IMR-90 (cell line): ENCODE measurements at regions not wholly inside any gene's neighbourhood (a gene's known extent, or its start where the extent isn't known, plus 50 kb on each side); places are given as distances from the start of the nearest gene placed in this dataset.

Experiments
- ATAC-seq: fragments of 200-7000 bp; cut with Tn5 transposase; 2 replicates; pipeline ENCODE4 v1.9.1; 2020; ENCODE audit warnings: low read depth, mild to moderate bottlenecking, moderate library complexity
- BruUV-seq: library from RNA; stranded (reverse); fragments of 400-500 nt; replicated peaks from 2 replicates; lab custom pipeline; 2021; lab: Mats Ljungman, UMichigan
- CTCF ChIA-PET: fragments of 300-600 bp; formaldehyde crosslinking; extraction: SDS; loops from one replicate; lab custom pipeline; 2021; ENCODE audit warnings: antibody characterized with exemption; lab: Yijun Ruan, JAX
- POLR2A ChIA-PET: fragments of 300-600 bp; sonication (Branson Sonifier 250); formaldehyde crosslinking; loops from one replicate; lab custom pipeline; 2022; ENCODE audit warnings: antibody characterized with exemption; ENCODE audit not compliant: unreplicated experiment; lab: Charles Lee
- DNase-seq: peaks from one replicate; pipeline ENCODE4 v3.0.0; 2013
- H2AFZ ChIP-seq: replicated peaks from 2 replicates; pipeline ENCODE3; 2013; ENCODE audit warnings: low read length, mild to moderate bottlenecking; ENCODE audit not compliant: poor library complexity
- H2AK5ac ChIP-seq: 2 replicates; pipeline ENCODE4 v1.6.1; 2013; ENCODE audit warnings: low read depth, low read length, inconsistent platforms
- H2AK9ac ChIP-seq: replicated peaks from 2 replicates; pipeline ENCODE3; 2013; ENCODE audit warnings: mild to moderate bottlenecking, low read depth, low read length, moderate library complexity; ENCODE audit not compliant: poor library complexity
- H2BK120ac ChIP-seq: 2 replicates; pipeline ENCODE4 v1.6.1; 2013; ENCODE audit warnings: low read depth, low read length, inconsistent platforms
- H2BK15ac ChIP-seq: 3 replicates; pipeline ENCODE4 v1.6.1; 2013; ENCODE audit warnings: low read depth, low read length, inconsistent platforms
- H2BK20ac ChIP-seq: 2 replicates; pipeline ENCODE4 v1.6.1; 2013; ENCODE audit warnings: low read depth, mild to moderate bottlenecking, inconsistent platforms, low read length, moderate library complexity
- H2BK5ac ChIP-seq: 2 replicates; pipeline ENCODE4 v1.6.1; 2013; ENCODE audit warnings: mild to moderate bottlenecking, low read depth, low read length, inconsistent platforms; ENCODE audit not compliant: poor library complexity, severe bottlenecking
- H3K14ac ChIP-seq: replicated peaks from 2 replicates; pipeline ENCODE4 v1.6.1; 2013; ENCODE audit warnings: low read depth, low read length, inconsistent platforms
- H3K18ac ChIP-seq: 2 replicates; pipeline ENCODE4 v1.6.1; 2013; ENCODE audit warnings: low read depth, low read length, control low read depth
- H3K23ac ChIP-seq: 2 replicates; pipeline ENCODE4 v1.6.1; 2013; ENCODE audit warnings: low read depth, low read length, inconsistent platforms
- H3K27ac ChIP-seq: 2 replicates; pipeline ENCODE4 v1.5.1; 2013; ENCODE audit warnings: mild to moderate bottlenecking, control low read depth, low read length; ENCODE audit not compliant: insufficient read depth
- H3K27me3 ChIP-seq: 2 replicates; pipeline ENCODE4 v1.6.1; 2013; ENCODE audit warnings: low read length; ENCODE audit not compliant: control insufficient read depth, insufficient read depth
- H3K36me3 ChIP-seq: 2 replicates; pipeline ENCODE4 v1.6.1; 2013; ENCODE audit warnings: low read length, mixed read lengths; ENCODE audit not compliant: control insufficient read depth, insufficient read depth
- H3K4ac ChIP-seq: 2 replicates; pipeline ENCODE4 v1.6.1; 2013; ENCODE audit warnings: low read depth, low read length, inconsistent platforms
- H3K4me1 ChIP-seq: 2 replicates; pipeline ENCODE4 v1.6.1; 2013; ENCODE audit warnings: low read length, mixed read lengths; ENCODE audit not compliant: control insufficient read depth, insufficient read depth
- H3K4me2 ChIP-seq: 2 replicates; pipeline ENCODE4 v1.6.1; 2013; ENCODE audit warnings: low read depth, mild to moderate bottlenecking, control low read depth, low read length, moderate library complexity
- H3K4me3 ChIP-seq: 2 replicates; pipeline ENCODE4 v1.5.1; 2013; ENCODE audit warnings: low read depth, mild to moderate bottlenecking, control low read depth, low read length, moderate library complexity; ENCODE audit not compliant: insufficient read depth
- H3K56ac ChIP-seq: 2 replicates; pipeline ENCODE4 v1.6.1; 2013; ENCODE audit warnings: low read length, inconsistent platforms; ENCODE audit not compliant: insufficient read depth; ENCODE audit errors: extremely low read depth
- H3K79me1 ChIP-seq, 2 experiments: 2 replicates each; pipeline ENCODE4 v1.6.1; 2013; ENCODE audit warnings: low read length in 2 of 2, inconsistent platforms in 1 of 2, low read depth in 1 of 2
- H3K9ac ChIP-seq: 2 replicates; pipeline ENCODE4 v1.6.1; 2013; ENCODE audit warnings: low read depth, low read length, control low read depth
- H3K9me1 ChIP-seq: 2 replicates; pipeline ENCODE4 v1.6.1; 2013; ENCODE audit warnings: low read length, inconsistent platforms; ENCODE audit not compliant: insufficient read depth
- H3K9me3 ChIP-seq: 2 replicates; pipeline ENCODE4 v1.6.1; 2013; ENCODE audit warnings: low read length; ENCODE audit not compliant: control insufficient read depth, insufficient read depth
- H4K20me1 ChIP-seq: 2 replicates; pipeline ENCODE4 v1.6.1; 2013; ENCODE audit warnings: low read length, inconsistent platforms; ENCODE audit not compliant: insufficient read depth
- H4K5ac ChIP-seq: 2 replicates; pipeline ENCODE4 v1.6.1; 2013; ENCODE audit warnings: mild to moderate bottlenecking, low read depth, low read length, control low read depth
- H4K8ac ChIP-seq, 2 experiments: 2 replicates each; pipeline ENCODE4 v1.6.1; 2013; ENCODE audit warnings: low read depth in 2 of 2, low read length in 2 of 2, control low read depth in 1 of 2, inconsistent platforms in 1 of 2
- H4K91ac ChIP-seq: 2 replicates; pipeline ENCODE4 v1.6.1; 2013; ENCODE audit warnings: low read depth, low read length, inconsistent platforms; ENCODE audit not compliant: insufficient read depth
- BHLHE40 ChIP-seq: fragments of 150-350 bp; IDR thresholded peaks from 2 replicates; pipeline ENCODE4 v1.6.1; 2016; ENCODE audit warnings: mild to moderate bottlenecking, low read depth, low read length
- CEBPB ChIP-seq: IDR thresholded peaks from 2 replicates; pipeline ENCODE4 v1.6.1; 2012; ENCODE audit warnings: low read depth, low read length, improper control_type of control experiment
- CHD1 ChIP-seq: IDR thresholded peaks from 2 replicates; pipeline ENCODE4 v1.6.1; 2012; ENCODE audit warnings: low read depth, low read length, improper control_type of control experiment
- FOS ChIP-seq: fragments of 150-350 bp; IDR thresholded peaks from 2 replicates; pipeline ENCODE4 v1.6.1; 2016; ENCODE audit warnings: low read depth, low read length
- MAFK ChIP-seq: IDR thresholded peaks from 2 replicates; pipeline ENCODE4 v1.6.1; 2012; ENCODE audit warnings: low read depth, low read length, improper control_type of control experiment
- MAZ ChIP-seq: IDR thresholded peaks from 2 replicates; pipeline ENCODE4 v1.6.1; 2012; ENCODE audit warnings: low read depth, mild to moderate bottlenecking, low read length, improper control_type of control experiment, moderate library complexity, borderline replicate concordance
- MXI1 ChIP-seq: IDR thresholded peaks from 2 replicates; pipeline ENCODE4 v1.6.1; 2012; ENCODE audit warnings: low read depth, mild to moderate bottlenecking, low read length, moderate library complexity, borderline replicate concordance
- POLR2A ChIP-seq: IDR thresholded peaks from 2 replicates; pipeline ENCODE4 v1.6.1; 2012; ENCODE audit warnings: mild to moderate bottlenecking, low read depth, low read length
- RAD21 ChIP-seq: IDR thresholded peaks from 2 replicates; pipeline ENCODE4 v1.6.1; 2012; ENCODE audit warnings: low read length, improper control_type of control experiment
- RCOR1 ChIP-seq: IDR thresholded peaks from 2 replicates; pipeline ENCODE4 v1.6.1; 2012; ENCODE audit warnings: mild to moderate bottlenecking, low read length, improper control_type of control experiment; ENCODE audit not compliant: insufficient replicate concordance
- SMC3 ChIP-seq: fragments of 150-350 bp; IDR thresholded peaks from 2 replicates; pipeline ENCODE4 v1.6.1; 2016; ENCODE audit warnings: low read depth, mild to moderate bottlenecking, antibody characterized with exemption, low read length, moderate library complexity
- USF2 ChIP-seq: fragments of 150-350 bp; IDR thresholded peaks from 2 replicates; pipeline ENCODE4 v1.6.1; 2017; ENCODE audit warnings: mild to moderate bottlenecking, antibody characterized with exemption, low read length, low read depth
- WGBS, 2 experiments: methylation state at CpG; one replicate each; pipeline versions ENCODE4 v1.1.5 to v1.1.7; 2013; ENCODE audit warnings: missing lambda C conversion rate in 2 of 2; ENCODE audit not compliant: insufficient read length in 1 of 2; ENCODE audit errors: extremely low coverage in 2 of 2; 5-methylcytosine and 5-hydroxymethylcytosine counted together
- dilution Hi-C: fragments of 300-500 bp; cut with HindIII; formaldehyde crosslinking; loops from one replicate; pipeline ENCODE4 v1.14.3; 2018; ENCODE audit warnings: low sequenced_read_pairs; ENCODE audit not compliant: unreplicated experiment
- in situ Hi-C: fragments of 300-500 bp; cut with MboI; formaldehyde crosslinking; loops from 3 replicates; pipeline ENCODE4 v1.14.3; 2019; ENCODE audit warnings: low sequenced_read_pairs, inconsistent platforms, mixed read lengths
- intact Hi-C: fragments of 100-400 bp; cut with micrococcal nuclease; formaldehyde crosslinking; loops from 2 replicates; pipeline ENCODE4 v1.10.0; 2022
- TF ChIP-seq, protein P1 (sequence below): conservative IDR thresholded peaks from 2 replicates; pipeline ENCODE4 v1.5.1; 2012; ENCODE audit warnings: mild to moderate bottlenecking, low read depth, low read length, improper control_type of control experiment
- TF ChIP-seq, protein P2 (sequence below): fragments of 150-350 bp; IDR thresholded peaks from 2 replicates; pipeline ENCODE4 v1.6.1; 2016; ENCODE audit warnings: low read depth, mild to moderate bottlenecking, low read length, moderate library complexity, borderline replicate concordance

- Histone ChIP-seq H2BK5ac (no peak overlapping the region), H3K56ac (no peak overlapping the region), H3K23ac (no peak overlapping the region), H2BK20ac (no peak overlapping the region), H4K8ac (no peak overlapping the region), H3K9me1 (no peaks in the 10 kb centered on the region), H3K9ac (no peak overlapping the region), H3K9me3 (no peaks in the 10 kb centered on the region), H2AK9ac (no peak overlapping the region), H2BK120ac (no peak overlapping the region), H2AFZ (no peak overlapping the region), H3K4me3 (no peak overlapping the region), H2BK15ac (no peak overlapping the region), H3K4me2 (no peak overlapping the region), H2AK5ac (no peak overlapping the region), H3K36me3 (no peaks in the 10 kb centered on the region), H3K18ac (no peak overlapping the region), H3K27me3 (no peaks in the 10 kb centered on the region), H4K5ac (no peak overlapping the region), H3K4me1 (no peaks in the 10 kb centered on the region), H3K4ac (no peak overlapping the region), H3K79me1 (no peaks in the 10 kb centered on the region), H4K91ac (no peak overlapping the region), H4K20me1 (no peaks in the 10 kb centered on the region), H3K27ac (no peak overlapping the region), H3K14ac (no peak overlapping the region)
- intact Hi-C loops (no loop called here), dilution Hi-C loops (no loop called here), in situ Hi-C loops (no loop called here)
- ChIA-PET POLR2A (no interaction called here), CTCF (no interaction called here)
- ATAC-seq (no peak), DNase-seq (no peak)
- no TSS peak for BruUV-seq
- TF ChIP-seq MAFK (no peak), USF2 (no peak), RAD21 (no peak), BHLHE40 (no peak), FOS (no peak), CHD1 (no peak), CEBPB (no peak), POLR2A (no peak), MXI1 (no peak), SMC3 (no peak), RCOR1 (no peak), MAZ (no peak)
- TF ChIP-seq, protein P1, sequence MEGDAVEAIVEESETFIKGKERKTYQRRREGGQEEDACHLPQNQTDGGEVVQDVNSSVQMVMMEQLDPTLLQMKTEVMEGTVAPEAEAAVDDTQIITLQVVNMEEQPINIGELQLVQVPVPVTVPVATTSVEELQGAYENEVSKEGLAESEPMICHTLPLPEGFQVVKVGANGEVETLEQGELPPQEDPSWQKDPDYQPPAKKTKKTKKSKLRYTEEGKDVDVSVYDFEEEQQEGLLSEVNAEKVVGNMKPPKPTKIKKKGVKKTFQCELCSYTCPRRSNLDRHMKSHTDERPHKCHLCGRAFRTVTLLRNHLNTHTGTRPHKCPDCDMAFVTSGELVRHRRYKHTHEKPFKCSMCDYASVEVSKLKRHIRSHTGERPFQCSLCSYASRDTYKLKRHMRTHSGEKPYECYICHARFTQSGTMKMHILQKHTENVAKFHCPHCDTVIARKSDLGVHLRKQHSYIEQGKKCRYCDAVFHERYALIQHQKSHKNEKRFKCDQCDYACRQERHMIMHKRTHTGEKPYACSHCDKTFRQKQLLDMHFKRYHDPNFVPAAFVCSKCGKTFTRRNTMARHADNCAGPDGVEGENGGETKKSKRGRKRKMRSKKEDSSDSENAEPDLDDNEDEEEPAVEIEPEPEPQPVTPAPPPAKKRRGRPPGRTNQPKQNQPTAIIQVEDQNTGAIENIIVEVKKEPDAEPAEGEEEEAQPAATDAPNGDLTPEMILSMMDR: no peak
- TF ChIP-seq, protein P2, sequence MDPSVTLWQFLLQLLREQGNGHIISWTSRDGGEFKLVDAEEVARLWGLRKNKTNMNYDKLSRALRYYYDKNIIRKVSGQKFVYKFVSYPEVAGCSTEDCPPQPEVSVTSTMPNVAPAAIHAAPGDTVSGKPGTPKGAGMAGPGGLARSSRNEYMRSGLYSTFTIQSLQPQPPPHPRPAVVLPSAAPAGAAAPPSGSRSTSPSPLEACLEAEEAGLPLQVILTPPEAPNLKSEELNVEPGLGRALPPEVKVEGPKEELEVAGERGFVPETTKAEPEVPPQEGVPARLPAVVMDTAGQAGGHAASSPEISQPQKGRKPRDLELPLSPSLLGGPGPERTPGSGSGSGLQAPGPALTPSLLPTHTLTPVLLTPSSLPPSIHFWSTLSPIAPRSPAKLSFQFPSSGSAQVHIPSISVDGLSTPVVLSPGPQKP: no peak
- no CpG with 5 or more reads among the region's 2 CpGs for WGBS, 2 experiments
These were observed 80.4 kb upstream of the MARCHF11 start for GRCh38 chr5:16260000-16260399.
